Stimulated activated effector memory CD8-positive, alpha-beta T cell treated with anti-CD3 and anti-CD28 coated beads, Interleukin-12 subunit alpha, Interleukin-12 subunit beta, amount 100 ng/mL, for 72 hours (primary cell): ENCODE measurements at regions not wholly inside any gene's neighbourhood (a gene's known extent, or its start where the extent isn't known, plus 50 kb on each side); places are given as distances from the start of the nearest gene placed in this dataset.

Experiments used
- ATAC-seq: fragments of 150-1000 bp; cut with Tn5 transposase; 2 replicates; pipeline ENCODE4 v1.10.0; 2021
- DNase-seq, 2 donors: peaks; one replicate each; pipeline ENCODE4 v3.0.0; 2021 to 2022; ENCODE audit warnings: low spot score in 2 of 2
- H3K27ac Mint-ChIP-seq: one replicate; pipeline ENCODE4 v1.8.0; 2022; ENCODE audit warnings: mild to moderate bottlenecking, mixed read lengths
- H3K36me3 Mint-ChIP-seq: one replicate; pipeline ENCODE4 v1.8.0; 2022; ENCODE audit warnings: mild to moderate bottlenecking, mixed read lengths
- H3K4me1 Mint-ChIP-seq: one replicate; pipeline ENCODE4 v1.8.0; 2022; ENCODE audit warnings: mixed read lengths
- H3K4me3 Mint-ChIP-seq: one replicate; pipeline ENCODE4 v1.8.0; 2022; ENCODE audit warnings: mild to moderate bottlenecking, mixed read lengths
- H3K9me3 Mint-ChIP-seq: one replicate; pipeline ENCODE4 v1.8.0; 2022; ENCODE audit warnings: mixed read lengths

DNA sequence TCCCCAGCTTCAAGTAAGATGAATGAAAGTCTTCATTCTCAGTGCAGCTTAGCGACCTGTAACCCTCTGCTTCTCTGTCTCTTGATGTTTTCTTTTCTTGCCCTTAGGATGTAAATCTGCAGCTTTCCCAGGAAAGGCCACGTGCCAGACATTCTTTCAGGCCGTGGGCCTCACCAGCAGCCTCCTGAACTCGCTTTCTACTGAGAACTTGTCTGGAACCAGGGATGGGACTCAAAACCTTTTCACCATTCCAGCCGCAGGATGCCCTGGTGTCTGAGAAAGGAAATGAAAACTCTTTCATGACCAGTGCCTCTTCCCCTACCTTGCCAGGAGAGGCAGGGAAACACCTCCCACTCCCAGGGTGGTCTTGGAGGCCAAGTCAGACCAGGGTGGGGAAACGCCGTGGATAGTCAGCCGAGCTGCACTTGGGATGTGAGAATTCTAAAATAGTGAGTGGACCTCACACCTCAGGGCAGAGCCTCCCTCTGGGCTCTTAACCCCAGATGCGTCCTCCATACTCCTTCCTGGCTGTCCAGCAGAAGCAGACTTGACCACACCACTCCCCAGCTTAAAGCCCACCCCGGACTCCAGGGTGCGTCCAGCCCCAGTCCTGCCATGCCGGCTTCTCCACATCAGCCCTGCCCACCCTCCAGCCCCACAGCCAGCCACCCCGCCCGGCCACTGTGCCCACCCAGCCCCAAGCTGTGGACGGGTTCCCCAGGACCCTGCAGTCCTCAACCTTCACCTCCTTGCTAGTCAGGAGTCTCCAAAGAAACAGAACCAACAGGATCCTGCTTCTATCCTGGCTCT, 115.5 kb downstream of the TWIST2 start:
- no peaks in the 10 kb centered on the region for H3K4me1 Mint-ChIP-seq
- no peaks in the 10 kb centered on the region for H3K36me3 Mint-ChIP-seq
- H3K4me3 Mint-ChIP-seq = no peak overlapping the region
- peak in 1 of 2 donors; percentile 22 for DNase-seq
- H3K9me3 Mint-ChIP-seq = no peaks in the 10 kb centered on the region
- no peak overlapping the region for H3K27ac Mint-ChIP-seq
- ATAC-seq = peak; percentile 24

DNA sequence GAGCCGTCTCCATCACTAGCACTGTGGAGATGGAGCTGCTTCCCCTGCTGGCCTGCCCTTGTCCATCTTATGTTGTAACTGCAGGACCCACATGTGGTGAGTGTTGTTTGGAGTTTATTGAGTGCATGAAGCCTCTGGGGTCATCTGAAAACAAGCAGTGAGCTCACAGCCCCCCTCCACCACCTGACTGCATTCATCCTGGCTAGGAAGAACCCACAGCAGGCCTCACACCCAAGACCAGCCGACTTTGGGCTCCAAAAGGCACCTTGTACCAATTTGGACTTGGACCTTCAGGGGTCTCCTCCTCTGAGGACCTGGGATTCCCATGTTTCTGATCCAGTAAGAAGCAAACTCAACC, 116.1 kb downstream of the TWIST2 start:
- Mint-ChIP-seq H3K4me3 (no peak overlapping the region), H3K36me3 (no peaks in the 10 kb centered on the region), H3K4me1 (no peaks in the 10 kb centered on the region), H3K27ac (no peak overlapping the region), H3K9me3 (no peaks in the 10 kb centered on the region)
- no peak for DNase-seq
- ATAC-seq = no peak

DNA sequence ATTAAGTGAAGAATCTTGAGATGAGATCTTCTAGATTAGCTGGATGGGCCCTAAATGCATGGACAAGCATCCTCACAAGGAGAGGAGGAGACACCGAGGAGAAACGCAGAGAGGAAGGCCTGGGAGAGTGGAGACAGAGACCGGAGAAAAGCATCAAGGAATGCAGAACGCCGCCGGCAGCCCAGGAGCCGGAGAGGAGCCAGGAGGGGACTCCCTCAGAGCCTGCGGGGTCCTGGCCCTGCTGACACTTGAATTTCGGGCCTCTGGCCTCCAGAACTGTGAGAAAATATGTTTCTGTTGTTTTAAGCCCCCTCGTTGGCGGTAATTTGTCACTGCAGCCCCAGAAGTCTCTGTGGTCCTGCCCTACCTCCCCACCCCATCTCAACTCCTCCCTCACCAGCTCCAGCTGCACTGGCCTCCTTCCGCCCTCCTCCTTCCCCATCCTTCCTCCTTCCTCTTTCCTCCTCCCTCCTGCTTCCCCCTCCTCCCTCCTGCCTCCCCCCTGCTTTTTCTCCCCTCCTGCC, 116.7 kb downstream of the TWIST2 start:
- Mint-ChIP-seq H3K27ac (no peak overlapping the region), H3K4me1 (no peaks in the 10 kb centered on the region), H3K9me3 (no peaks in the 10 kb centered on the region), H3K36me3 (no peaks in the 10 kb centered on the region), H3K4me3 (no peak overlapping the region)
- DNase-seq (no peak), ATAC-seq (no peak)

DNA sequence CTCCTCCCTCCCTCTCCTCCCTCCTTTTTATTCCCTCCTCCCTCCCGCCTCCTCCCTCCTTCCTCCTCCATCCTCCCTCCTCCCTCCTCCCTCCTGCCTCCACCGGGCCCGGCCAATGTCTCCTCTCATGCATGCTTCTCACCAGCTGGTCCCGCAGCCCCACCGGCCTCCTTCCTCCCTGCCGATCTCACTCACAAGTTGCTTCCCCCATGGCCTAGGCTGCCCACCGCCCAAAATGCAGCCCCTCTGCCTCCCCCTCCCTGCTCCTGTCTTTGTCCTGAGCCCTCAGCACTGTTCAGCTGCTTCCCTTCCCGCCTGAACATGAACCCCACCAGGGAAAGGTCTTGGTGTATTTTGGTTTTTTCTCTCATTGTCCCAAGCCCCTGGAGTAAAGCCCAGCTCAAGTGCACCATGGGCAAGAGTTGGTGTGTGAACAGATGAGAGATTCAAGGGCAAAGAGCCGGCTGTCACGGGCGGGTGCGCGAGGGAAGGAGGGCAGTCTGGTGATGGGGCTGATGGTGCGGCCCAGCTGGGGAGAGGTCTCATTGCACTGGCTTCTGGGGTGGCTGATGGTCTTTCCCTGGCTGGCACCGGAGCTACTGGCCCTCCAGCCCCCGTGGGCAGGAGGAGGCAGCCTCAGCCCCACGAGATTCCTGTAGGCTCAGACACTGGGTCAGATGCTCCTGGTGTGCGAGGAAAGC, 117.6 kb downstream of the TWIST2 start:
- H3K4me1 Mint-ChIP-seq = peaks cover 4% of the 10 kb centered on the region

DNA sequence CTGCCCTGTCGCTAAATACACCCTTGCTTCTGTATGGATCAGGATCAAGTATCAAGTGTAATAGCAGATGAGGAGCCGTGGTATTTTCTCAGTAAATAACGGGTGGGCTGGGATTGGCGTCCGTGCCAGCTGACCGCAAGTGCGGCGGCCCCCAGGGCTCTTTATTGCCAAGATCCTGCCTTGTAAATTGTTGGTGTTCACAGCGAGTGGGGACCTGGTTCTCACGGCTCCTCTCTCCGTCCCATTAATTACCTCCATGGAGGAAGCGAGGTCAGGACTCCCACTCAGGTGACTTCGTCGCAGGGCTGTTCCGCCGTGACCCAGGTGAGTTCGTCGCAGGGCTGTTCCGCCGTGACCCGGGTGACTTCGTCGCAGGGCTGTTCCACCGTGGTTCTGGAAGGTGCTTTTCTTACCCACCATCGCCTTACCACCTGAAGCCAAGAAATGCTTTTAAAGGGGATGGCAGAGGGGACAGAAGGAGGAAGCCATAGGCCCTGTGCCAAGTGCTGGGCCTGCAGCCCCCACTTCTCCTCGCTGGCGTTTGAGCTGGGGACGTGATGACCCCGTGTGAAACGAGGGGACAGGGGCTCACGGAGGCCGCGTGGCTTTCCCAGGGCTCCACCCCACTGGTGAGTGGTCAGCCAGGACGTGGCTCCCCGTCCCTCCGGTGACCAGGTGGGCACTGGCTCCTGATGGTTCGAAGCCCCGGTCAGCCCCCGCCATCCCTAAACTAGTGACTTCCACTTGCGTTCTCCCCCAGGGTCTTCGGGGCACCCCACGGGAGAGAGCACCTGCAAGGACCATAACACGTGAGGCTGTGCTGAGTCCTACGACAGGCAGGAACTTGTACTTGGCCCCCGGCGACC, 118.4 kb downstream of the TWIST2 start:
- peak in 1 of 2 donors; percentile 25 for DNase-seq
- Mint-ChIP-seq H3K4me1 (peaks cover 5% of the 10 kb centered on the region), H3K36me3 (no peaks in the 10 kb centered on the region), H3K4me3 (no peak overlapping the region), H3K27ac (no peak overlapping the region), H3K9me3 (no peaks in the 10 kb centered on the region)
- ATAC-seq = no peak

More for the DNA sequence above, 117.6 kb downstream of the TWIST2 start:
- DNase-seq = peak in 1 of 2 donors; percentile 28
- Mint-ChIP-seq H3K9me3 (no peaks in the 10 kb centered on the region), H3K36me3 (no peaks in the 10 kb centered on the region), H3K27ac (no peak overlapping the region), H3K4me3 (no peak overlapping the region)
- ATAC-seq = no peak

DNA sequence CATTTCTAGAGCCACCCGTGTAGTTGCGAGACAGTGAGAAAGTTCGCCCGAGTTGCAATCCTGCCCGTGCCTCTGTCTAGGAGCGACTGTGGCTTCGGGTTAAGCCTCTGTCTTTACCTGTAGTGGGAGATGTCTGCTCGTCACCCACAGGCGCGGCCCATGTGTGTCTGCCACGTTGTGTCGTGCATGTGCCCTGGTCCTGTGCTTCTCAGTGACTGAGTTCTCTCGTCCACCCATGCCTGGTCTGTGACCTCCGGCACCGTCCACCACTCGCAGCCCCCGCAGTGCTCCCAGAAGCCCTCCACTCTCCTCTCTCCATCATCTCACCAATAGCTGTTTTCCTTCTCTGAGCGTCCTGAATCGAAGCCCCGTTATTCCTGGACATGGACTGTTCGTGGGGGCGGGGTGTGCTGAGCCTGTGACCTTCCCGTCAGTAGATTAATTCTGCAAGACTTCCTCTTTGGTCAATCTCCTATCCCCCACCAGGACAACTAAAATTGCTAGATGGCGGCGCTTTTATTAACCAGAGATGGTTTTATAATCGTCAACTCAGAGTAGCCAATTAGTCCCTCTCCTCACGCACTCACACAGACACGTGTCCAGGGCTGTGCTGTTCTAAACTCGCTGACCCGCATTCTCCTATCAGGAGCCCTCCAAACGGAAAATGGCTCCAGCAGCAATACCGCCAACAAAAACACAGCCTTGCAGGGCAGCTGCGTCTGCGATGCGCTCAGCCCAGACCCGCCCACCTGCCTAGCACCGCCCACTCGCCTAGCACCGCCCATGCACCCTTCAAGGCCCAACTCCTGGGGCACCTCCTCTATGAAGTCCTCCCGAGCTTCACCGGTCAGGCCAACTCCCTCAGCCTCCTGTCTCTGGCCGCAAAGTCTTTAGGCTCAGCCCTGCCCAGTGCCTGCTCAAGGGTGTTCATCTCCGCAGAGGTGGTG, 119.4 kb downstream of the TWIST2 start:
- DNase-seq = peak in 1 of 2 donors; percentile 33
- peaks cover 5% of the 10 kb centered on the region for H3K4me1 Mint-ChIP-seq
- no peak for ATAC-seq
- H3K27ac Mint-ChIP-seq = no peak overlapping the region
- no peaks in the 10 kb centered on the region for H3K36me3 Mint-ChIP-seq
- no peaks in the 10 kb centered on the region for H3K9me3 Mint-ChIP-seq
- no peak overlapping the region for H3K4me3 Mint-ChIP-seq

DNA sequence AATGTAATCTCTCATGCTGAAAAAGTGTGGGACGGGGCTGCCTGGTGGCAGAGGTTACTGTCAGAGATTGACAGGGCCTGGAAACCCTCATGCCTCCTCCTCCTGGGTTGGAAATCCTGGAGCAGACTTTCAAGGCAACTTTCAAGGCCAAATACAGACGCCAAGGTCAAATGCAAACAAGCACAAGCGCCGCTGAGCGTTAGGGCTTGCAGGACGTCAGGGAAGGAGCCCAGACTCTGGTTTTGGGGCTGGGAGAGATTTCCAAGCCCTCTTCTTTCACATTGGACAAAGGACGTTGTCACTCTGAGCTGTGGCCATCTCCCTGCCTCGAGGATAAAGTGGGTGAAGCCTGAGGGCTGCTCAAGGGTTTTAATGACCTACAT, 120.1 kb downstream of the TWIST2 start:
- H3K36me3 Mint-ChIP-seq = no peaks in the 10 kb centered on the region
- ATAC-seq (no peak), DNase-seq (peak in 1 of 2 donors; percentile 33)
- H3K27ac Mint-ChIP-seq = no peak overlapping the region
- peaks cover 5% of the 10 kb centered on the region for H3K4me1 Mint-ChIP-seq
- no peak overlapping the region for H3K4me3 Mint-ChIP-seq
- H3K9me3 Mint-ChIP-seq = no peaks in the 10 kb centered on the region

DNA sequence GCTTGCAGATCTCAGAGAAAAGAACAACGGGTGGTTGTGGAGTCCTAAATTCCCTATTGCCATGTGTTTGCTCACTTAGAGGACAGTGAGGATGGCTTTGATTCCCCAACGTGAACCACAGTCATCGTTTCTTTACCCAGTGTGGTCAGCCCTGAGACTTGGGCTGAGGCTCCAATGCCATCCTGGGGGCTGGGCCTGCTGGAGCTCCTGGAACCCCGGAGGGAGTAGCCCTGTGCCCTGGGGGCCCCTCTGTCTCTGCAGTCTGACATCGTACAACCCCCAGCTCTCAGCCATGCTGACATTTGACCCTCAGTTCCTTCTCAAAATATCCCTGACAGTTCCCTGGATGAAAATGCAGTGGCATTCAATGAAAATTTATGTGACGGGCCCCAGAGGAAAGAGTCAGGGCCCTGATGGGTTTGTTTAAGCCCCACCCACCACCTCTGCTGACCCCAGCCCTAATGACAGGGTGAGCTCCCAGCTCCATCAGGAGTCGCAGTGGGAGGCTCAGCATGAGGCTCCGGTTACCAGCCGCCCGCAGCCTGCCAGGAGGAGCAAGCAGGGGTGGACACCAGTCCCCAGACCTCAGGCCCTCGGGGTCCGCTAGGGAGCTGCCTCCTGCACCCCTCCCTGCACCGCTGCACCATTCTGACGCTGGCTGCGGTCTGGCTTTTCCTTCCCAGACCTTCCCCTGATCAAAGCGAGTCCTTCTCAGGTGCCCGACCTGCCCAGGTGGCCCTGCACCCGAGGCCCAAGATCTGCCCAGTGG, 120.9 kb downstream of the TWIST2 start:
- Mint-ChIP-seq H3K9me3 (no peaks in the 10 kb centered on the region), H3K4me1 (peaks cover 5% of the 10 kb centered on the region), H3K27ac (no peak overlapping the region), H3K4me3 (no peak overlapping the region), H3K36me3 (no peaks in the 10 kb centered on the region)
- ATAC-seq = no peak
- DNase-seq = peak in 1 of 2 donors; percentile 25

DNA sequence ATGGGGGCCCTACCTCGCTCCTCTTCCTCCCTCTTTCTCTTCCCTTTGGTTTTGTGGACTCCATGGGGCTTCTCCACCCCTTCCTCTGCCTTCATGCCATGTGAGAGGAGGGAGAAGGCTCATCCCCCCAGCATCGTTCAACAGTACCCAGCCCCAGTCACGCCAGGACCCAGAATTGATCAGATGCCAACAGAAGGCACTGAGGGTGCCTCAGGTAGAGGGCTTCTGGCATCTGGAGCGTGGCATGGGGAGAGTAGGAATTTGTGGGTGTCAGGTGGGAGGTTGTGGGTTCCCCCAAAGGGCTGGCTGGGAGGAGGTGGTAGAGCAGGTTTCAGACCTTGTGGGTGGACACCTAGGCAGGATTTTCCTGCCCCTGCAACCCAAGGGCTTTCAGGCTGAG, 122.0 kb downstream of the TWIST2 start:
- Mint-ChIP-seq H3K27ac (no peak overlapping the region), H3K36me3 (no peaks in the 10 kb centered on the region), H3K4me1 (peaks cover 5% of the 10 kb centered on the region), H3K4me3 (no peak overlapping the region), H3K9me3 (no peaks in the 10 kb centered on the region)
- no peak for ATAC-seq
- peak in 1 of 2 donors; percentile 39 for DNase-seq

DNA sequence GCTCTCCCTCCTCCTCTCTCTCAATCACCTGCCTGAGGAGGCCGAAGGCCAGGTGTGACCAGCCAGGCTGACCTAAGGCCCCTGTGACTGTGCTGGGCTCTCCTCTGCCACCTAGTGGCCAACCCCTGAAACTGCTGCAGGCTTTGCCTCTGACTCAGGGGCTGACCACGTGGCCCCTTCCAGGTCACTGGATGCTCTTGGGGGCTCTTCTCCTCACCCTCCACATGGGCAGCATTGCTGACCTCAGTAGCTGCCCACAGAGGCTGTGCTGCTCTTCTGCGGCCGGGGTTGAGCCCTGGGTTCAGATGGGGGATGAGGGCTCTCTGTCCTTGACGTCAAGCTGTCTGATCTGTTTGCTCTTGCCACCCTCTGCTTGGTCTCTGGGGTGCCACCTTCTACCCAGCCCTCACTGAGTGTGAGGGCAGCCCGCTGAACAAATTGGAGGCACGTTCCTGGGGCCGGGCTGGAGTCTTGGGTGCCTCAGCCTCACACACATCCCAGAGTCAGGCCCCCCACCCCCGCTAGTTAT, 122.7 kb downstream of the TWIST2 start:
- Mint-ChIP-seq H3K27ac (no peak overlapping the region), H3K4me1 (peaks cover 5% of the 10 kb centered on the region), H3K9me3 (peaks cover 7% of the 10 kb centered on the region), H3K4me3 (no peak overlapping the region), H3K36me3 (no peaks in the 10 kb centered on the region)
- peak; percentile 70 for ATAC-seq
- DNase-seq = peak; percentile 51 to 74

DNA sequence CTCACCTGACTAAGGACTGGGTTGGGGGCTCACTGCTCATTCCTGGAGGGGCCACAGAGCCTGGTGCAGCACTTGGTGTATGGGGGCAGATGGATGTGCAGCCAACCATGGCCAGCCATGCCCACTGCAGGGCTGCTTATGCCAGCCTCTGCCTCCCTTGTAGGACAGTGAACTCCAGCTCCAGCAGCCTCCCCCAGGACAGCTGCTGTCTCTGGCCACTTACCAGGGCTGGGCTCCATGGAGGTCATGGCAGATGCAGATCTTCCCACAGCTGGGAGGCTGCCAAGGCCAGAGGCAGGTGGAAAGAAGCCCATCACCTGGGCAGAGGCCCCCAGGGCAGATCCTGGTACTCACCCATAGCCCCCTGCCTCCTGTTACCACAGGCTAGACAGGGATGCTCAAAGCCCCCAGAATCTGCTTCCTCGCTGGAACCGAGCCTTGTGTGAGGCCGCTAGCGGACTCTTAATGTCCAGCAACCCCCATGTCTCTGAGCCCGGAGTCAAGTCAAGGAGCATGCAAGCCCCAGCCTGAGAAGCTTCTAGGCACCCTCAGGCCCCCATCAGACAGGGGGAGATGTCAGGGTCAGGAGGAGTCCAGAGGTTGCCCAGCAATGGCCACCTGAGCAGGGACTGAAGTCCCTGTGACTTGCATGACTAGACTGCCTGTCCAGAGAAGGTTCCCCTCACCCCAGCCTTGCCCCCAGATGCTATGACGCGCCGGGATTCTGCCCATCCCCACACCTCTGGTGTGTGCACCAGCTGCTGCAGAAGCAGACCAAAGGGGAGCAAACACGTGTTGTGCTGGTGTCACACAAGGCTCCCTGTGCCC, 123.6 kb downstream of the TWIST2 start:
- H3K4me3 Mint-ChIP-seq = no peak overlapping the region
- no peaks in the 10 kb centered on the region for H3K36me3 Mint-ChIP-seq
- DNase-seq = no peak
- H3K9me3 Mint-ChIP-seq = peaks cover 14% of the 10 kb centered on the region
- ATAC-seq = no peak
- H3K4me1 Mint-ChIP-seq = peaks cover 5% of the 10 kb centered on the region
- no peak overlapping the region for H3K27ac Mint-ChIP-seq

DNA sequence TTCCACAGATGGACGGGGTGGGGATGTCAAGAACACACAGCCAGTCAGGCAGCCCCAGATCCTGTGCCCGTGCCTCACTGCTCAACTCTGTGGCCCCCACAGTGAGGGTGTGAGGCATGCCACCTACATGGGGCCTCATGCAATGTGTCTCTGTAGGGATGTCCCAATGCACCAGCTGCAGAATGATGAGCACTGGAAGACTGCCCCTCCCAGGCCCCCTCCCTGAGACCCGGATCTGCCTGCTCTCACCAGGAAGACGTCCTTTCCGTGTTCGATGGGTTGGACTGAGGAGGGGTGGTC, 124.2 kb downstream of the TWIST2 start:
- Mint-ChIP-seq H3K27ac (no peak overlapping the region), H3K9me3 (peaks cover 14% of the 10 kb centered on the region), H3K36me3 (no peaks in the 10 kb centered on the region), H3K4me1 (peaks cover 5% of the 10 kb centered on the region), H3K4me3 (no peak overlapping the region)
- DNase-seq (no peak), ATAC-seq (no peak)

DNA sequence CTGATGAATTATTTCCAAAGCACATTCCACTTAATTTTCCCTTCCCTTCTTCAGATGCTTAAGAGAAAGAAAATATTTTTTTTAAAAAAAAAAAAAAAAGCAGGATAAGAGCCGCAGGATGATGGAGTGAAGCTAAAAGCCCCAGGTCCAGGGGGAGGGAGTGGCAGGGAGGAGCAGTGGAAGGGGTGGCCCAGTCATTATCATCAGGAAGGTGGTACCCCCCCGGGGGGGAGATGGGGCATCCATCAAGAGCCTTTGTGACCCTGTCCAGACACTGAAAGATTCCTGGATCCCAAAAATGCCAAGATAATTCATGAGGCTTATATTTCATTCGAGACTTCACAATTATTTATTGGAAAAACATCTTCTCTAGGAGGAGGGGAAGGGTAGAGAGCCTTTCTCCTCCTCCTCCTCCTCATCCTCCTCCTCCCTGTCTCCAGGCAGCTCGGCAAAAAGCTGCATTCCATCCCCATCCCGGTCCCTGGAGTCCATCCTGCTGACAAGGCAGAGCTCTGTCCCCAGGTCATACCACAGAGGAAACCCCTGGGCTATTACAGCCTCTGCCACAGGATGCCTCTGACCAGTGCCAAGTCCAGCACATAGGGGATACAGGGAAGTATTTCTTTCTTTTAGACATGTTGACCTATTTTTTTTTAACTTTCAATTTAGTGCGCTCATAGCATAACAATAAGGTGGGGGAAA, 125.3 kb downstream of the TWIST2 start:
- DNase-seq (no peak), ATAC-seq (no peak)
- peaks cover 5% of the 10 kb centered on the region for H3K4me1 Mint-ChIP-seq
- no peak overlapping the region for H3K4me3 Mint-ChIP-seq
- H3K9me3 Mint-ChIP-seq = peaks cover 14% of the 10 kb centered on the region
- H3K36me3 Mint-ChIP-seq = no peaks in the 10 kb centered on the region
- no peak overlapping the region for H3K27ac Mint-ChIP-seq
